ENCODE measurements at regions not wholly inside any gene's neighbourhood (a gene's known extent, or its start where the extent isn't known, plus 50 kb on each side); places are given as distances from the start of the nearest gene placed in this dataset.

DNA sequence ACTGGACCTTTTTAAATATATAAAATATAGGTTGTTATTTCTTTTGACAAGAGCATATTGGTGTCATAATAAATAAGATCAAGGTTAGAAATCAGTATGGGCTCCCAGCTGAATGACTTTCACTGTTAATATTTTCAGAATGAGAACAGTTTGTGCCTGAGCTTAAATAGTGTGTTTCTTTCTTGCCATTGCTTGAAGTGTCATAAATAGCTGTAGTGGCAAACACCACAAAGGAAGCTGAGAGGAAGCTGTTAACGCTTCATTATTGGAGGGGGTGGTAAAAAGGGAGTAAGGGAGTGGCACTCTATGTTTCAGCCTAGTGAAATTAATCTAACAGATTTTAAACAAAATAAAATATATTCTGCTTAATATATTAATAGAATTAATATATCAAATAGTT is 1089.8 kb upstream of the NCAM2 start:
- H3K4me3 ChIP-seq (ENCODE audit: low read depth, low read length): no peak overlapping the region
- WGBS (ENCODE audit: extremely low coverage, insufficient coverage, insufficient read length): no CpG with 5 or more reads among the region's 1 CpG
- no peaks in the 10 kb centered on the region for H3K79me2 ChIP-seq (ENCODE audit: control insufficient read depth, insufficient read depth, low read length, poor library complexity)

GRCh38 chr21:19914028-19914427 is 1084.2 kb upstream of the NCAM2 start:
- Histone ChIP-seq H3K9me3 (ENCODE audit: insufficient read depth, low read depth, low read length) (no peaks in the 10 kb centered on the region), H3K79me2 (ENCODE audit: control insufficient read depth, insufficient read depth, low read length, poor library complexity) (no peaks in the 10 kb centered on the region), H2AFZ (ENCODE audit: insufficient read depth, low read length, poor library complexity) (no peak overlapping the region), H3K36me3 (ENCODE audit: control insufficient read depth in 1 of 2, insufficient read depth in 2 of 2, low read length in 2 of 2) (no peaks in the 10 kb centered on the region), H2BK12ac (ENCODE audit: low read length) (no peak overlapping the region), H3K14ac (ENCODE audit: low read length) (no peak overlapping the region), H3K27ac (ENCODE audit: low read depth, low read length) (no peak overlapping the region), H2BK5ac (ENCODE audit: low read depth, low read length, poor library complexity) (no peak overlapping the region), H3K4ac (ENCODE audit: low read depth, low read length) (no peak overlapping the region), H4K12ac (ENCODE audit: low read depth, low read length) (no peak overlapping the region), H3K4me3 (ENCODE audit: low read depth, low read length) (no peak overlapping the region), H3K4me1 (ENCODE audit: control insufficient read depth in 1 of 2, insufficient read depth in 2 of 2, low read length in 2 of 2) (no peaks in the 10 kb centered on the region), H3K23ac (ENCODE audit: low read length) (no peak overlapping the region), H4K91ac (ENCODE audit: low read depth, low read length) (no peak overlapping the region), H3K27me3 (ENCODE audit: insufficient read depth, low read length) (no peaks in the 10 kb centered on the region), H4K8ac (ENCODE audit: low read depth, low read length) (no peak overlapping the region), H2AK5ac (ENCODE audit: low read length) (no peak overlapping the region), H3K9ac (ENCODE audit: low read length) (no peak overlapping the region), H3K4me2 (ENCODE audit: low read length) (no peak overlapping the region), H3K79me1 (ENCODE audit: low read length) (no peaks in the 10 kb centered on the region), H3K18ac (ENCODE audit: low read length) (no peak overlapping the region), H2BK120ac (ENCODE audit: insufficient read depth, low read length, poor library complexity) (no peak overlapping the region)
- WGBS (ENCODE audit: extremely low coverage, insufficient coverage, insufficient read length): no CpG with 5 or more reads among the region's 6 CpGs
- no peak for DNase-seq

More for the DNA sequence above, 1089.8 kb upstream of the NCAM2 start:
- H3K23ac ChIP-seq (ENCODE audit: low read length): no peak overlapping the region
- no peak overlapping the region for H3K4me2 ChIP-seq (ENCODE audit: low read length)
- no peak overlapping the region for H4K12ac ChIP-seq (ENCODE audit: low read depth, low read length)
- no peak overlapping the region for H3K18ac ChIP-seq (ENCODE audit: low read length)
- no peak overlapping the region for H2AFZ ChIP-seq (ENCODE audit: insufficient read depth, low read length, poor library complexity)
- H3K4ac ChIP-seq (ENCODE audit: low read depth, low read length): no peak overlapping the region
- H2AK5ac ChIP-seq (ENCODE audit: low read length): no peak overlapping the region
- H2BK120ac ChIP-seq (ENCODE audit: insufficient read depth, low read length, poor library complexity): no peak overlapping the region
- no peak overlapping the region for H3K27ac ChIP-seq (ENCODE audit: low read depth, low read length)
- no peak overlapping the region for H3K14ac ChIP-seq (ENCODE audit: low read length)
- H3K9me3 ChIP-seq (ENCODE audit: insufficient read depth, low read depth, low read length): no peaks in the 10 kb centered on the region
- no peaks in the 10 kb centered on the region for H3K79me1 ChIP-seq (ENCODE audit: low read length)
- no peaks in the 10 kb centered on the region for H3K36me3 ChIP-seq (ENCODE audit: control insufficient read depth in 1 of 2, insufficient read depth in 2 of 2, low read length in 2 of 2)
- H3K4me1 ChIP-seq (ENCODE audit: control insufficient read depth in 1 of 2, insufficient read depth in 2 of 2, low read length in 2 of 2): no peaks in the 10 kb centered on the region
- no peak overlapping the region for H3K9ac ChIP-seq (ENCODE audit: low read length)
- no peak overlapping the region for H4K8ac ChIP-seq (ENCODE audit: low read depth, low read length)
- H2BK12ac ChIP-seq (ENCODE audit: low read length): no peak overlapping the region
- no peaks in the 10 kb centered on the region for H3K27me3 ChIP-seq (ENCODE audit: insufficient read depth, low read length)
- no peak overlapping the region for H4K91ac ChIP-seq (ENCODE audit: low read depth, low read length)
- no peak overlapping the region for H2BK5ac ChIP-seq (ENCODE audit: low read depth, low read length, poor library complexity)
- DNase-seq: no peak

GRCh38 chr21:19921211-19921610 is 1077.0 kb upstream of the NCAM2 start:
- Histone ChIP-seq H4K91ac (ENCODE audit: low read depth, low read length) (no peak overlapping the region), H3K14ac (ENCODE audit: low read length) (no peak overlapping the region), H2AFZ (ENCODE audit: insufficient read depth, low read length, poor library complexity) (no peak overlapping the region), H3K27ac (ENCODE audit: low read depth, low read length) (no peak overlapping the region), H2BK120ac (ENCODE audit: insufficient read depth, low read length, poor library complexity) (no peak overlapping the region), H2AK5ac (ENCODE audit: low read length) (no peak overlapping the region), H3K4ac (ENCODE audit: low read depth, low read length) (no peak overlapping the region), H3K9ac (ENCODE audit: low read length) (no peak overlapping the region), H3K18ac (ENCODE audit: low read length) (no peak overlapping the region), H3K79me2 (ENCODE audit: control insufficient read depth, insufficient read depth, low read length, poor library complexity) (no peaks in the 10 kb centered on the region), H3K4me1 (ENCODE audit: control insufficient read depth in 1 of 2, insufficient read depth in 2 of 2, low read length in 2 of 2) (no peaks in the 10 kb centered on the region), H3K79me1 (ENCODE audit: low read length) (no peaks in the 10 kb centered on the region), H3K27me3 (ENCODE audit: insufficient read depth, low read length) (no peaks in the 10 kb centered on the region), H2BK12ac (ENCODE audit: low read length) (no peak overlapping the region), H4K8ac (ENCODE audit: low read depth, low read length) (no peak overlapping the region), H4K12ac (ENCODE audit: low read depth, low read length) (no peak overlapping the region), H3K23ac (ENCODE audit: low read length) (no peak overlapping the region), H3K4me2 (ENCODE audit: low read length) (no peak overlapping the region), H2BK5ac (ENCODE audit: low read depth, low read length, poor library complexity) (no peak overlapping the region), H3K36me3 (ENCODE audit: control insufficient read depth in 1 of 2, insufficient read depth in 2 of 2, low read length in 2 of 2) (no peaks in the 10 kb centered on the region), H3K9me3 (ENCODE audit: insufficient read depth, low read depth, low read length) (no peaks in the 10 kb centered on the region), H3K4me3 (ENCODE audit: low read depth, low read length) (no peak overlapping the region)
- no peak for DNase-seq

DNA sequence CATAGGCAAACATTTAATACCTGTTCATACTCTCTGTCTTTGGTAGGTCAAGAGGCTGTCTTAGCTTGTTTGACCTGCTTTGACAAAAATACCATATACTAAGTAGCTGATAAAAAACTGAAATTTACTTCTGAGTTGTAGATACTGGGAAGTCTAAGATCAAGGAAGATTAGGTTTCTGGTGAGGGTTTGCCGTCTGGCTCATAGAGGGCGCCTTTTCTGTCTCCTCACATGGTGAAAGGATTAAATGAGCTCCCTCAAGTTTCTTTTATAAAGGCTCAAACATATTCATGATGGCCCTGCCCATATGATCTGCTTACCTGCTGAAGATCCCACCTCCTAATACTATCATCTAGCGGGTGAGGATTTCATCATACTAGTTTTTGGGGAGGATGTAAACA is 1076.1 kb upstream of the NCAM2 start:
- Histone ChIP-seq H2BK120ac (ENCODE audit: insufficient read depth, low read length, poor library complexity) (no peak overlapping the region), H3K23ac (ENCODE audit: low read length) (no peak overlapping the region), H3K18ac (ENCODE audit: low read length) (no peak overlapping the region), H3K79me2 (ENCODE audit: control insufficient read depth, insufficient read depth, low read length, poor library complexity) (no peaks in the 10 kb centered on the region), H3K4me3 (ENCODE audit: low read depth, low read length) (no peak overlapping the region), H3K9me3 (ENCODE audit: insufficient read depth, low read depth, low read length) (no peaks in the 10 kb centered on the region), H4K8ac (ENCODE audit: low read depth, low read length) (no peak overlapping the region), H3K27me3 (ENCODE audit: insufficient read depth, low read length) (no peaks in the 10 kb centered on the region), H2AFZ (ENCODE audit: insufficient read depth, low read length, poor library complexity) (no peak overlapping the region), H2BK12ac (ENCODE audit: low read length) (no peak overlapping the region), H3K79me1 (ENCODE audit: low read length) (no peaks in the 10 kb centered on the region), H4K12ac (ENCODE audit: low read depth, low read length) (no peak overlapping the region), H3K9ac (ENCODE audit: low read length) (no peak overlapping the region), H3K4me2 (ENCODE audit: low read length) (no peak overlapping the region), H2AK5ac (ENCODE audit: low read length) (no peak overlapping the region), H2BK5ac (ENCODE audit: low read depth, low read length, poor library complexity) (no peak overlapping the region), H3K4me1 (ENCODE audit: control insufficient read depth in 1 of 2, insufficient read depth in 2 of 2, low read length in 2 of 2) (no peaks in the 10 kb centered on the region), H4K91ac (ENCODE audit: low read depth, low read length) (no peak overlapping the region), H3K4ac (ENCODE audit: low read depth, low read length) (no peak overlapping the region), H3K14ac (ENCODE audit: low read length) (no peak overlapping the region), H3K36me3 (ENCODE audit: control insufficient read depth in 1 of 2, insufficient read depth in 2 of 2, low read length in 2 of 2) (no peaks in the 10 kb centered on the region), H3K27ac (ENCODE audit: low read depth, low read length) (no peak overlapping the region)
- WGBS (ENCODE audit: extremely low coverage, insufficient coverage, insufficient read length): no CpG with 5 or more reads among the region's 3 CpGs
- no peak for DNase-seq
